IPS-15b (cell line): ENCODE measurements at regions not wholly inside any gene's neighbourhood (a gene's known extent, or its start where the extent isn't known, plus 50 kb on each side); places are given as distances from the start of the nearest gene placed in this dataset.

Experiments used
- H3K27me3 ChIP-seq: one replicate; pipeline ENCODE4 v1.6.1; 2013; ENCODE audit warnings: low read length; ENCODE audit not compliant: control insufficient read depth, insufficient read depth
- H3K36me3 ChIP-seq: one replicate; pipeline ENCODE4 v1.6.1; 2013; ENCODE audit warnings: low read length; ENCODE audit not compliant: control insufficient read depth, insufficient read depth
- H3K4me1 ChIP-seq: one replicate; pipeline ENCODE4 v1.6.1; 2013; ENCODE audit warnings: mild to moderate bottlenecking, low read length; ENCODE audit not compliant: control insufficient read depth, insufficient read depth
- H3K4me3 ChIP-seq: one replicate; pipeline ENCODE4 v1.5.1; 2013; ENCODE audit warnings: low read depth, low read length
- H3K9ac ChIP-seq: one replicate; pipeline ENCODE4 v1.6.1; 2013; ENCODE audit warnings: low read depth, mild to moderate bottlenecking, low read length
- H3K9me3 ChIP-seq: one replicate; pipeline ENCODE4 v1.6.1; 2013; ENCODE audit warnings: mild to moderate bottlenecking, low read length; ENCODE audit not compliant: control insufficient read depth, insufficient read depth

DNA sequence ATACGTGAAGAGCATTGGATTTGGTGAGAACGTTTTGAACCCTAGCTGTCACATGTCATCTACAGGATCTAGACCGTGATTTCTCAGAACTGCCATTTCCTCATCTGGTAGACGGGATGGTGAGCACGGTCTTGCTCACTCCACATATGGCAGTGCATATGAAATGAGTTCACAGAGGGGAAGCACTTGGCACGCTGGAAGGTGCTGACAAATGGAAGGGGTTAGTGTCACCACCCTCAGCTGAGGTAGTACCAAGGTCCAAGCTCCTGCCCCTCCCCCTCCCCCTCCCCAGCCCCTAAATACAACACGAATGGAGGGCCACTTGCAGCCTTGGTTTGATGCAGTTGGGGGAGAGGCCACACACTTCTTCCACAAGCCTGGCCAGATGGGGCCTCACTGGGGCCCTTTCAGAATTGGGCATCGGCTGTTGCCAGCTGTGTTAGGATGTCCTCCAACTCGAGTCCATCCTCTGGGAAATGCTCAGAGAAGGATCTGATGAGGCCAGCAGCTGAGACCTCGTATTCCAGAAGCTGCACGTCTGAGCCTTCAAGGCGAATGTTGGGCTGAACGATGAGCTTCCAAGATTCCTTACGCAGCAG is 322.4 kb downstream of the ANXA1 start:
- no peaks in the 10 kb centered on the region for H3K4me1 ChIP-seq
- H3K27me3 ChIP-seq = no peaks in the 10 kb centered on the region
- H3K9ac ChIP-seq = no peak overlapping the region
- no peaks in the 10 kb centered on the region for H3K36me3 ChIP-seq
- H3K9me3 ChIP-seq = no peaks in the 10 kb centered on the region
- H3K4me3 ChIP-seq = no peak overlapping the region

DNA sequence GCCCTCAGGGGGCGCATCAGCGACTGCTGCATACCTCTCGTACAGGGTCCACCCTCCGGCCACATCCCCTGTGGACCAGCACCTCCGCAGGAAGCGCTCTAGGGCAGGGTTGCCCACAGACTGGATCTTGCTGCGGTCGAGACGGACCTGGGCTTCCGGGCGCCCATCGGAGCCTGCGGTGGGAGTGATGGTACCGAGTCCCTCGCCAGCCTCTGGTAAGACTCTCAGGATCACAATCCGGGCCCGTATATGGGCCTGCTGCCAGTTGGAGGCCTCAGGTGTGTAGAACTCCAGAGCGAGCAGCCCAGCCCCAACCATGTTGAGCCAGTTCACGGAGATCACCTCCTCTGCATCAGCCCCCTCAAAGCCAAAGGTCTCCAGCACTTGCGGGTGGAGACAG is 323.0 kb downstream of the ANXA1 start:
- no peaks in the 10 kb centered on the region for H3K36me3 ChIP-seq
- H3K9me3 ChIP-seq = no peaks in the 10 kb centered on the region
- no peak overlapping the region for H3K9ac ChIP-seq
- H3K4me3 ChIP-seq = no peak overlapping the region
- H3K27me3 ChIP-seq = no peaks in the 10 kb centered on the region
- H3K4me1 ChIP-seq = no peaks in the 10 kb centered on the region

DNA sequence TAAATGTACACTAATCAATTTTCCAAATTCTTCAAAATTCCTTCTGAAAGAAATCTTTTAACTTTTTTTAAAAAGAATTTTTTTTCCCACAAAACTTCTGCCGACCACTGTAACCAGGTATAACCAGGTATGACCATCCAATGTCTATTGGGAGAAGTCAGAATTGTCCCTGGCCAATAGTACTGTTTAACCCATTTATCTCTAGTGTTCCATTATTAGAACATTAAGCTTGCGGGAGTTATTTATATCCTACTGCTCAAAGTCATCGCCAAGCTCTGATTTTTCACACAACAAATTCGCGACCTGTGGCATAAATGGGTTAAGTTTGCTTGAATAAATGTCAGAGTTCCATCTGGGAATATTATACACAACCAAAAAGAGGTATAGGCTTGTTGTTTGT is 343.2 kb downstream of the ANXA1 start:
- Histone ChIP-seq H3K9me3 (no peaks in the 10 kb centered on the region), H3K36me3 (no peaks in the 10 kb centered on the region), H3K27me3 (no peaks in the 10 kb centered on the region), H3K9ac (no peak overlapping the region), H3K4me1 (no peaks in the 10 kb centered on the region), H3K4me3 (no peak overlapping the region)

DNA sequence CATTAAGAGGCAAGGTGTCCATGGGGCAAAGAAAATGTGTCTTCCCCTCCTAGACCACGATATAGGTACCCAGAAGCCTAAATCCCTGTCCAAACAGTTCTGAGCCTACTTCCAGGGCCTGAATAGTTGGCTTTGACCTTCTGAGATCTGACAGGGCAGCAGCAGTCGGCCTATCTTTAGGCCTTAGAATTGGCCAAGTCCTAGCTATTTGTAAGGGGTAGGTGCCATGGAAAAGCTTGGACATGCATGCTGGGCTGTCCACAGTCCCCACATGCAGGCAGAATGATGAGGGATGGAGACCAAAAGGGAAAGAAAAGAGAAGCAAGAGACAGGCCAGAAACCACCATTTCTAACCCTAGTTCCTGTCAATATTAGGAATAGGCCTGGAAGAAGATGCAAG is 346.1 kb downstream of the ANXA1 start:
- Histone ChIP-seq H3K36me3 (no peaks in the 10 kb centered on the region), H3K4me1 (no peaks in the 10 kb centered on the region), H3K9me3 (no peaks in the 10 kb centered on the region), H3K4me3 (no peak overlapping the region), H3K9ac (no peak overlapping the region), H3K27me3 (no peaks in the 10 kb centered on the region)

DNA sequence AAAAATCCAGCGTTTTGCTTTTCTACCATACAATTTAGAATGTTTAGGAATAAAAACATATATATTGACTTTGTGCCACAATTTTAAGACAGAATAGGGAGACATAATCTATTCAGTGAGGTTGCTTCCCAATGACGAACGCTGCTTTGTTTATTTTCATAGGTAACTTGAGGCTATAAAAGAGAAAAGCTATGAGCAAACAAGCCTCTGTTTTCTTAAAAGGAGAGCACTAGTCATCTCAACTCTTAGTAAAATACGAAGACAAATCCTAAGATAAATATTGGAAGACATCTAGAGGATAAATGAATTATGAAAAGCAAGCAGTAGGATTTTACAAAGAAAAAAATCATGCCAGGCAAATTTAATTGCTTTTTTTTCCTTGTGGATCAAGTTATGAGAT is 363.6 kb downstream of the ANXA1 start:
- H3K36me3 ChIP-seq = no peaks in the 10 kb centered on the region

DNA sequence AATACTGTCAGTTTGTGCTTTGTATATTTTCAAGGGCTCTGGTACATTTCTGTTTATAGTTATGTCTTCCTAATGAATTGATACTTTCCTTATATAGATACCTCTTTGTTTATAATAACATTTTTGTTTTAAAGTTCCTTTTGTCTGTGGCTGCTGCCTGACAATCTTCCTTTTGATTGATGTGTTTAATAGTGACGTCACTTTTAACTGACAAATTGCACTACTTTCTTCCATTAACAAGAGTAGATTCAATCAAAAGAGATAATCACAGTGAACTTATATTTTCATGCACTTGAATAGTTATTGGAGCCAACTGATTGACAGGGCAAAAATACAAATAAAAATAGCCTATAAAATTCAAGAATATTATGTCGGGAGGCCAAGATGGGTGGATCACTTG is 371.7 kb downstream of the ANXA1 start:
- H3K4me3 ChIP-seq = no peak overlapping the region
- H3K27me3 ChIP-seq = no peaks in the 10 kb centered on the region
- H3K4me1 ChIP-seq = no peaks in the 10 kb centered on the region
- no peak overlapping the region for H3K9ac ChIP-seq
- H3K9me3 ChIP-seq = no peaks in the 10 kb centered on the region
- H3K36me3 ChIP-seq = no peaks in the 10 kb centered on the region

More for the DNA sequence above, 363.6 kb downstream of the ANXA1 start:
- Histone ChIP-seq H3K4me1 (no peaks in the 10 kb centered on the region), H3K9me3 (no peaks in the 10 kb centered on the region), H3K9ac (no peak overlapping the region), H3K4me3 (no peak overlapping the region), H3K27me3 (no peaks in the 10 kb centered on the region)

DNA sequence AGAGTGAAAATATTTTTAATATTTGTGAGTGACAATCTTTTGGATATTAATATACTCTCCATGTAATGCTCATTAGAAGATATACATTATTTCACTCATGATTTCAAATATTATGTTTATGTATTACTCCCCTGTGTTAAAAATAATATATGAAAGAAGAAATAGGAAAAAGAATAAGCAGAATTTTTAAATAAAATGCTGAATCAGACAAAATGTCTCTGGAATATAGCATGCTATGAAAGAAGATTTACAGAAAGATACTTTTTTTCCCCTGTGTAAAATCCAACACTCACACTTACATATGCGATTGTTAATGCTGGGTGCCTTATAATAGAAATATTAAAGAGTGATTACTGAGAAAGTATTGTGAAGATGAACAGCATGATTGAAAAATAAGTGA is 373.7 kb downstream of the ANXA1 start:
- Histone ChIP-seq H3K9ac (no peak overlapping the region), H3K36me3 (no peaks in the 10 kb centered on the region), H3K4me1 (peaks cover 2% of the 10 kb centered on the region), H3K9me3 (no peaks in the 10 kb centered on the region), H3K4me3 (no peak overlapping the region), H3K27me3 (no peaks in the 10 kb centered on the region)

DNA sequence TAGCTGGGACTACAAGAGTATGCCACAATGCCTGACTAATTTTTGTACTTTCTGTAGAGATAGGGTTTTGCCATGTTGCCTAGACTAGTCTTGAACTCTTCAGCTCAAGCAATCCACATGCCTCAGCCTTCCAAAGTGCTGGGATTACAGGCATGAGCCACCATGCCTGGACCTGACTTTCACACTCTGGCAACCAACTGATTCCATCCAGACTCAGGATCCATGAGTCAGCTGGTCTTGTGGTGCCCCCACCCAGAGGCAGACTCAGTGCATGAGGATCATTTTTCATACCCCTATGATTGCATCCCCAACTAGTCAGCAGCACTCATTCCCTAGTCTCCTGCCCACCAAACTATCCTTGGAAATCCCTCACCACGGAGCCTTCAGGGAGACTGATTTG is 375.9 kb downstream of the ANXA1 start:
- Histone ChIP-seq H3K4me3 (no peak overlapping the region), H3K9ac (no peak overlapping the region), H3K4me1 (peaks cover 10% of the 10 kb centered on the region), H3K36me3 (no peaks in the 10 kb centered on the region), H3K27me3 (no peaks in the 10 kb centered on the region), H3K9me3 (no peaks in the 10 kb centered on the region)

DNA sequence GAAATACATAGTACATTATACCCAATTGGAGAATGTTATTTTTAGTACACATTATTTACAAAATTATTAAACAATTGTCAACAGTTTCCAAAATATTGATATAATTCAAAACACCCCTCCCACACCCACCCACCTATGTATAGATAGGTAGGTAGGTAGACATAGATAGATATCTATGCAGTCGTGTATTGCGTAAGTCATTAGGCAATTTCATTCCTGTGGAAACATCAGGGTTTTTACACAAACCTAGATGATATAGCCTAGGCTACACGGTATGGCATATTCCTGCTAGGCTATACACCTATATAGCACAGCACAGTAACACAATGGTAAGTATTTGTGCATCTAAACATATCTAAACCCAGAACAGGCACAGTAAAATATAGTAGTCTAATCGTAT is 377.3 kb downstream of the ANXA1 start:
- no peaks in the 10 kb centered on the region for H3K36me3 ChIP-seq
- no peaks in the 10 kb centered on the region for H3K27me3 ChIP-seq
- no peaks in the 10 kb centered on the region for H3K9me3 ChIP-seq
- no peak overlapping the region for H3K9ac ChIP-seq
- H3K4me1 ChIP-seq = peaks cover 10% of the 10 kb centered on the region
- no peak overlapping the region for H3K4me3 ChIP-seq

DNA sequence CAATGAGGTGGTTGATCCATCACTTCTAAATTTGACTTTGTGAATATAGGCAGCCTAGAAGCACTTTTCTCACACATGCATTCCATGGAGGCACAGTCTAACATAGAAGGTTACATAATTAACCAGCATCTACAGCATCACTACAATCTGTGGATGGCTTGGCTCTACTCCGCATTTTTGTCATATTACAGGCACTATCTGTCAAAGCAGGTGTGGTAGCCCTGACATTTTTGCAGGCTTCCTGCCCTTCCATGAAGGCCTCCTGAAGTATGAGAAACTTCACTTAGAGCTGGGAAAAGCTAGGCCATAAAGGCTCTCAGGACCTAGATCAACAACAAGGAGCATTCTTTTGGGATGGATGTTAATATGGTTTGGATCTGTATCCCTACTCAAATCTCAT is 378.0 kb downstream of the ANXA1 start:
- Histone ChIP-seq H3K4me3 (no peak overlapping the region), H3K4me1 (peaks cover 10% of the 10 kb centered on the region), H3K36me3 (no peaks in the 10 kb centered on the region), H3K9me3 (no peaks in the 10 kb centered on the region), H3K27me3 (no peaks in the 10 kb centered on the region), H3K9ac (no peak overlapping the region)

DNA sequence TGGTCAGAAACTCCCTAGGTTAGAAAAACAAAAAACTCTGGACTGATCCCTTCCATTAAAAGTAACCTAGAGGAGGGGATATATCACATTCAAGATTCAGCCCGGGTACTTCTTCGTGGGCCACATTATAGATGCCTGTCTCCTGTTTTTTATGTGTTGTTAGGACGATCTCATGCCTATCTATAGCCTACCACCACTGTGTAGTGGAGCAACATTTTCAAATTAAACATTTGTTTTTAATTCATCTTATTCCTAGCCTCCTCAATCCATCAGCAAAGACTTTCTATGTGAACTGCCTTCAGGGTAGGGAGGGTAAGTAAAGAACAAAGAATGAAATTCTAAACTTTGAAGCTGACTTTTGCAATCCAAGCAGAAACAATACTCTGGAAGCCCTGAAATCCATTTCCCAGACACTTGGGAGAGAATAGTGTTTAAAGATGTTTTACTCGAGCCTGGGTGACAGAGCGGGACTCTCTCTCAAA is 379.4 kb downstream of the ANXA1 start:
- no peaks in the 10 kb centered on the region for H3K27me3 ChIP-seq
- H3K9ac ChIP-seq = no peak overlapping the region
- H3K4me3 ChIP-seq = no peak overlapping the region

DNA sequence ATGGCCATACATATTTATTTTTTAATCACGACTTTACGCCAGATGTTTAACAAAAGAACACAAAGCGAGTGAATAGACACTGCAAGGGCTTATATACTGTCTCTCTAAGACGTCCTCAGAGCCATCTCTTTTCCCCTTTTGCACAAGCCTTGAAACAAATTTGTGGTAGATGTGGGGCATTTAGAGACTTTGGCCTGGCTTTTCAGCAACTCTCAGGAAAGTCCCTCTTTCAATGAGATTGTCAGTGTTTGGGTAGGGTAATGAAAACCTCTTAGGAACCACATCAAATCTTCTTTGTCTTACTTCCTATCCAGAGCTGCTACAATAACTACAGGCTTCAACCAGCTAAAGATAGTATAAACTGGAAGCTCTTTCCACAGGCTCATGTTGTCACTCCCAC is 380.0 kb downstream of the ANXA1 start:
- Histone ChIP-seq H3K36me3 (no peaks in the 10 kb centered on the region), H3K9ac (no peak overlapping the region), H3K27me3 (no peaks in the 10 kb centered on the region), H3K4me3 (no peak overlapping the region), H3K9me3 (no peaks in the 10 kb centered on the region), H3K4me1 (peaks cover 10% of the 10 kb centered on the region)

More for the DNA sequence above, 379.4 kb downstream of the ANXA1 start:
- Histone ChIP-seq H3K4me1 (peaks cover 10% of the 10 kb centered on the region), H3K36me3 (no peaks in the 10 kb centered on the region), H3K9me3 (no peaks in the 10 kb centered on the region)
